ENCODE measurements at regions not wholly inside any gene's neighbourhood (a gene's known extent, or its start where the extent isn't known, plus 50 kb on each side); places are given as distances from the start of the nearest gene placed in this dataset.

DNA sequence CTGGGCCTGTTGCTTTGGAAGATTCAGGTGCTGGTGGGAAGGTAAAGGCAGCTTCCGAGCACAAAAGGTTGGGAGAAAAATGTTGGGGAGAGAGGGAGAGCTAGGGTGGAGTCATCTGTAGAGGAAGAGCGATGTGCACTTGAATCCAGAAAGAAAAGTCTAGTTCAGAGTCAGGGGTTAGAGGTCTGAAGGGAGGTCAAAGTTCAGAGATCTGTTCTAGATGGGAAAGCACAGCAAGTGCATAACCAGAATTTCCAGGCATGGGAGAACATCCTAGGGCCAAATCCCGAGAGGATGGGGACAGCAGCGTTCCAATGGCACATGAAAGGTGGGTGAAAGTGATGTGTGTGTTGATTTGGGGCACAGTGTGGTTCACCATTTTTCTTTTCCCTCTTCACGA lies 51.5 kb upstream of the MKLN1 start:
- H3K9me3 ChIP-seq (ENCODE audit: control insufficient read depth in 2 of 2, low read length in 2 of 2) = no peaks in the 10 kb centered on the region
- H3K36me3 ChIP-seq (ENCODE audit: control insufficient read depth in 2 of 2, insufficient read depth in 2 of 2, low read length in 2 of 2) = no peaks in the 10 kb centered on the region
- H3K4me1 ChIP-seq (ENCODE audit: control insufficient read depth, insufficient read depth, low read length) = no peaks in the 10 kb centered on the region
- no peak overlapping the region for H3K27ac ChIP-seq (ENCODE audit: low read length)
- no peak overlapping the region for H3K9ac ChIP-seq (ENCODE audit: low read length in 2 of 2)
- H3K4me3 ChIP-seq (ENCODE audit: low read length in 2 of 2) = no peak overlapping the region
- H3K27me3 ChIP-seq (ENCODE audit: control insufficient read depth in 1 of 2, insufficient read depth in 2 of 2, low read length in 2 of 2) = no peaks in the 10 kb centered on the region

DNA sequence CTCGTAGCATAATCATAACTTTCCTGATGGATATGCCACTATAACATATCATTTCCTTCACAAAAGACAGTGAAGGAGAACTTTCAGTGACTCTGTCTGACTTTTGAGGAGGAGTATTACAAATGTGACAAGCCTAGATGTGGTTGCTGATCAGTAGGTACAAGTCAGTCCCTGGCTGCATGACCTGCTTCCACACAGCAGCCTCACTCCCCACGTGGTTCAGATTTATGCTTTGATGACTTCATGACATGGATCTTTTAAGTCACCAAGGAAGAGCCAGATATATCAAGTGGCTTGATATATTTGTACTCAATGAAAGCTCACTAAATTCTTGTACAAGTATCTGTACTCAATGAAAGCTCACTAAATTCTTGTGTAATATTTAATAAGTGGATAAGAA lies 50.9 kb upstream of the MKLN1 start:
- Histone ChIP-seq H3K27me3 (ENCODE audit: control insufficient read depth in 1 of 2, insufficient read depth in 2 of 2, low read length in 2 of 2) (no peaks in the 10 kb centered on the region), H3K9me3 (ENCODE audit: control insufficient read depth in 2 of 2, low read length in 2 of 2) (no peaks in the 10 kb centered on the region), H3K4me1 (ENCODE audit: control insufficient read depth, insufficient read depth, low read length) (no peaks in the 10 kb centered on the region), H3K27ac (ENCODE audit: low read length) (no peak overlapping the region), H3K36me3 (ENCODE audit: control insufficient read depth in 2 of 2, insufficient read depth in 2 of 2, low read length in 2 of 2) (no peaks in the 10 kb centered on the region), H3K9ac (ENCODE audit: low read length in 2 of 2) (no peak overlapping the region), H3K4me3 (ENCODE audit: low read length in 2 of 2) (no peak overlapping the region)

Measured in stomach smooth muscle (tissue), 2 donors.